Panc1 (cell line): ENCODE measurements at regions not wholly inside any gene's neighbourhood (a gene's known extent, or its start where the extent isn't known, plus 50 kb on each side); places are given as distances from the start of the nearest gene placed in this dataset.

Experiments used
- CTCF ChIP-seq: fragments of 450-650 bp; IDR thresholded peaks from 2 replicates; pipeline ENCODE4 v1.5.1; 2017; ENCODE audit warnings: mild to moderate bottlenecking
- POLR2AphosphoS5 ChIP-seq: IDR thresholded peaks from 2 replicates; pipeline ENCODE4 v1.6.1; 2012; ENCODE audit warnings: mild to moderate bottlenecking, low read depth, low read length, moderate library complexity
- SIN3A ChIP-seq: IDR thresholded peaks from 2 replicates; pipeline ENCODE4 v1.6.1; 2012; ENCODE audit warnings: low read depth, mild to moderate bottlenecking, low read length, moderate library complexity, borderline replicate concordance; ENCODE audit not compliant: insufficient read depth
- TCF7L2 ChIP-seq: IDR thresholded peaks from 2 replicates; pipeline ENCODE4 v1.6.1; 2011; ENCODE audit warnings: mild to moderate bottlenecking, low read depth, low read length, inconsistent platforms
- TF ChIP-seq, protein P1 (sequence below), 2 experiments: IDR thresholded peaks; 2 replicates each; pipeline ENCODE4 v1.6.1; 2011 to 2012; ENCODE audit warnings: low read depth in 2 of 2, control low read depth in 1 of 2, low read length in 1 of 2, mild to moderate bottlenecking in 1 of 2, moderate library complexity in 1 of 2; ENCODE audit not compliant: insufficient read depth in 1 of 2

GRCh38 chr5:67265951-67266350, 69.4 kb upstream of the CD180 start:
- TF ChIP-seq CTCF = no peak
- TF ChIP-seq SIN3A = no peak
- TF ChIP-seq POLR2AphosphoS5 = no peak
- TF ChIP-seq TCF7L2 = no peak
- TF ChIP-seq, protein P1, sequence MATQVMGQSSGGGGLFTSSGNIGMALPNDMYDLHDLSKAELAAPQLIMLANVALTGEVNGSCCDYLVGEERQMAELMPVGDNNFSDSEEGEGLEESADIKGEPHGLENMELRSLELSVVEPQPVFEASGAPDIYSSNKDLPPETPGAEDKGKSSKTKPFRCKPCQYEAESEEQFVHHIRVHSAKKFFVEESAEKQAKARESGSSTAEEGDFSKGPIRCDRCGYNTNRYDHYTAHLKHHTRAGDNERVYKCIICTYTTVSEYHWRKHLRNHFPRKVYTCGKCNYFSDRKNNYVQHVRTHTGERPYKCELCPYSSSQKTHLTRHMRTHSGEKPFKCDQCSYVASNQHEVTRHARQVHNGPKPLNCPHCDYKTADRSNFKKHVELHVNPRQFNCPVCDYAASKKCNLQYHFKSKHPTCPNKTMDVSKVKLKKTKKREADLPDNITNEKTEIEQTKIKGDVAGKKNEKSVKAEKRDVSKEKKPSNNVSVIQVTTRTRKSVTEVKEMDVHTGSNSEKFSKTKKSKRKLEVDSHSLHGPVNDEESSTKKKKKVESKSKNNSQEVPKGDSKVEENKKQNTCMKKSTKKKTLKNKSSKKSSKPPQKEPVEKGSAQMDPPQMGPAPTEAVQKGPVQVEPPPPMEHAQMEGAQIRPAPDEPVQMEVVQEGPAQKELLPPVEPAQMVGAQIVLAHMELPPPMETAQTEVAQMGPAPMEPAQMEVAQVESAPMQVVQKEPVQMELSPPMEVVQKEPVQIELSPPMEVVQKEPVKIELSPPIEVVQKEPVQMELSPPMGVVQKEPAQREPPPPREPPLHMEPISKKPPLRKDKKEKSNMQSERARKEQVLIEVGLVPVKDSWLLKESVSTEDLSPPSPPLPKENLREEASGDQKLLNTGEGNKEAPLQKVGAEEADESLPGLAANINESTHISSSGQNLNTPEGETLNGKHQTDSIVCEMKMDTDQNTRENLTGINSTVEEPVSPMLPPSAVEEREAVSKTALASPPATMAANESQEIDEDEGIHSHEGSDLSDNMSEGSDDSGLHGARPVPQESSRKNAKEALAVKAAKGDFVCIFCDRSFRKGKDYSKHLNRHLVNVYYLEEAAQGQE (IDR thresholded peaks at IDR 0.05; ENCODE audit: insufficient read depth in 1 of 2, low read depth in 2 of 2, low read length in 1 of 2) = no peak
